GM18520 (cell line): ENCODE measurements at regions not wholly inside any gene's neighbourhood (a gene's known extent, or its start where the extent isn't known, plus 50 kb on each side); places are given as distances from the start of the nearest gene placed in this dataset.

Source experiments
- ATAC-seq: cut with Tn5 transposase; IDR thresholded peaks from one replicate; pipeline ENCODE4 v1.9.1; 2021; ENCODE audit not compliant: unreplicated experiment

GRCh38 chr9:84123648-84124406 lies 143.2 kb downstream of the RMI1 start:
- peak; percentile 97 for ATAC-seq

GRCh38 chr9:84125046-84125445 lies 144.4 kb downstream of the RMI1 start:
- no peak for ATAC-seq

GRCh38 chr9:84129529-84129928 lies 148.9 kb downstream of the RMI1 start:
- ATAC-seq = no peak

- no peak for ATAC-seq
These were observed 155.7 kb downstream of the RMI1 start for GRCh38 chr9:84136119-84136868.

- ATAC-seq = no peak
These were observed 157.4 kb downstream of the RMI1 start for GRCh38 chr9:84137968-84138367.

GRCh38 chr9:84138541-84138940 lies 157.9 kb downstream of the RMI1 start:
- ATAC-seq = no peak

GRCh38 chr9:84139296-84140070 lies 158.9 kb downstream of the RMI1 start:
- ATAC-seq = no peak

- ATAC-seq = no peak
These were observed 160.0 kb downstream of the RMI1 start for GRCh38 chr9:84140535-84141101.

- no peak for ATAC-seq
These were observed 161.3 kb downstream of the RMI1 start for GRCh38 chr9:84141741-84142370.

- no peak for ATAC-seq
These were observed 164.4 kb downstream of the RMI1 start for GRCh38 chr9:84145031-84145430.

GRCh38 chr9:84145780-84146179 lies 165.2 kb downstream of the RMI1 start:
- no peak for ATAC-seq

GRCh38 chr9:84146893-84147710 lies 166.5 kb downstream of the RMI1 start:
- ATAC-seq = no peak

- ATAC-seq = no peak
These were observed 170.6 kb downstream of the RMI1 start for GRCh38 chr9:84151236-84151635.

GRCh38 chr9:84151640-84152039 lies 171.0 kb downstream of the RMI1 start:
- no peak for ATAC-seq

- no peak for ATAC-seq
These were observed 171.6 kb downstream of the RMI1 start for GRCh38 chr9:84152204-84152603.

GRCh38 chr9:84153885-84154284 lies 173.3 kb downstream of the RMI1 start:
- ATAC-seq = no peak

- ATAC-seq = no peak
These were observed 173.7 kb downstream of the RMI1 start for GRCh38 chr9:84154320-84154719.

- ATAC-seq = no peak
These were observed 177.4 kb downstream of the SLC28A3 start for GRCh38 chr9:84163052-84163650.

GRCh38 chr9:84166891-84167290 lies 173.7 kb downstream of the SLC28A3 start:
- ATAC-seq = no peak

GRCh38 chr9:84169240-84169639 lies 171.3 kb downstream of the SLC28A3 start:
- ATAC-seq = no peak
